ENCODE measurements at regions not wholly inside any gene's neighbourhood (a gene's known extent, or its start where the extent isn't known, plus 50 kb on each side); places are given as distances from the start of the nearest gene placed in this dataset.

- no peak for DNase-seq (ENCODE audit: low read depth)
Measured at GRCh38 chr5:15261269-15261995, 238.5 kb upstream of the FBXL7 start.

- DNase-seq (ENCODE audit: low read depth): no peak
Measured at GRCh38 chr5:15260356-15261268, 239.4 kb upstream of the FBXL7 start.

- DNase-seq (ENCODE audit: low read depth): no peak
Measured at GRCh38 chr5:15256485-15256884, 243.5 kb upstream of the FBXL7 start.

GRCh38 chr5:15255576-15255975 is 244.4 kb upstream of the FBXL7 start:
- DNase-seq (ENCODE audit: low read depth): no peak

GRCh38 chr5:15254607-15255006 is 245.4 kb upstream of the FBXL7 start:
- DNase-seq (ENCODE audit: low read depth): no peak

GRCh38 chr5:15252331-15252730 is 247.6 kb upstream of the FBXL7 start:
- DNase-seq (ENCODE audit: low read depth): no peak

GRCh38 chr5:15249152-15249551 is 250.8 kb upstream of the FBXL7 start:
- no peak for DNase-seq (ENCODE audit: low read depth)

GRCh38 chr5:15248731-15249130 is 251.2 kb upstream of the FBXL7 start:
- DNase-seq (ENCODE audit: low read depth): no peak

- DNase-seq (ENCODE audit: low read depth): no peak
Measured at GRCh38 chr5:15245913-15246312, 254.1 kb upstream of the FBXL7 start.

- DNase-seq (ENCODE audit: low read depth): no peak
Measured at GRCh38 chr5:15243301-15244020, 256.5 kb upstream of the FBXL7 start.

GRCh38 chr5:15241216-15241821 is 258.7 kb upstream of the FBXL7 start:
- DNase-seq (ENCODE audit: low read depth): no peak

- DNase-seq (ENCODE audit: low read depth): no peak
Measured at GRCh38 chr5:15238006-15238405, 262.0 kb upstream of the FBXL7 start.

GRCh38 chr5:15236911-15237508 is 263.0 kb upstream of the FBXL7 start:
- no peak for DNase-seq (ENCODE audit: low read depth)

GRCh38 chr5:15234911-15235310 is 265.1 kb upstream of the FBXL7 start:
- no peak for DNase-seq (ENCODE audit: low read depth)

- DNase-seq (ENCODE audit: low read depth): no peak
Measured at GRCh38 chr5:15234366-15234765, 265.6 kb upstream of the FBXL7 start.

- no peak for DNase-seq (ENCODE audit: low read depth)
Measured at GRCh38 chr5:15233566-15233965, 266.4 kb upstream of the FBXL7 start.

- no peak for DNase-seq (ENCODE audit: low read depth)
Measured at GRCh38 chr5:15222156-15222555, 277.8 kb upstream of the FBXL7 start.

GRCh38 chr5:15220642-15221173 is 279.3 kb upstream of the FBXL7 start:
- DNase-seq (ENCODE audit: low read depth): no peak

GRCh38 chr5:15215056-15215455 is 284.9 kb upstream of the FBXL7 start:
- no peak for DNase-seq (ENCODE audit: low read depth)

- no peak for DNase-seq (ENCODE audit: low read depth)
Measured at GRCh38 chr5:15214010-15214409, 286.0 kb upstream of the FBXL7 start.

- no peak for DNase-seq (ENCODE audit: low read depth)
Measured at GRCh38 chr5:15209053-15209762, 290.8 kb upstream of the FBXL7 start.

Data from activated gamma-delta T cell treated with anti-CD3 and anti-CD28 coated beads, Interleukin-2, amount 50 U/mL, for 16 hours (primary cell).